Bronchial epithelial cell (primary cell): ENCODE measurements at regions not wholly inside any gene's neighbourhood (a gene's known extent, or its start where the extent isn't known, plus 50 kb on each side); places are given as distances from the start of the nearest gene placed in this dataset.

ENCODE experiments used
- DNase-seq: peaks from one replicate; pipeline ENCODE4 v3.0.0-alpha.2; 2010; ENCODE audit warnings: low read depth
- FAIRE-seq: peaks from 2 replicates; lab custom pipeline; 2011; peaks lifted over from hg19 to GRCh38; lab: Jason Lieb, UNC
- H3K27me3 ChIP-seq: 2 replicates; pipeline ENCODE4 v1.5.1; 2011; ENCODE audit warnings: low read length; ENCODE audit not compliant: control insufficient read depth, insufficient read depth
- H3K36me3 ChIP-seq: 2 replicates; pipeline ENCODE4 v1.5.1; 2011; ENCODE audit warnings: low read length; ENCODE audit not compliant: control insufficient read depth, insufficient read depth
- H3K4me3 ChIP-seq: 2 replicates; pipeline ENCODE4 v1.5.1; 2011; ENCODE audit warnings: mild to moderate bottlenecking, low read depth, low read length, control low read depth
- TF ChIP-seq, protein P1 (sequence below): IDR thresholded peaks from 2 replicates; pipeline ENCODE4 v1.5.1; 2011; ENCODE audit warnings: mild to moderate bottlenecking, moderate library complexity, low read length, control low read depth, inconsistent platforms; ENCODE audit not compliant: insufficient read depth, severe bottlenecking

DNA sequence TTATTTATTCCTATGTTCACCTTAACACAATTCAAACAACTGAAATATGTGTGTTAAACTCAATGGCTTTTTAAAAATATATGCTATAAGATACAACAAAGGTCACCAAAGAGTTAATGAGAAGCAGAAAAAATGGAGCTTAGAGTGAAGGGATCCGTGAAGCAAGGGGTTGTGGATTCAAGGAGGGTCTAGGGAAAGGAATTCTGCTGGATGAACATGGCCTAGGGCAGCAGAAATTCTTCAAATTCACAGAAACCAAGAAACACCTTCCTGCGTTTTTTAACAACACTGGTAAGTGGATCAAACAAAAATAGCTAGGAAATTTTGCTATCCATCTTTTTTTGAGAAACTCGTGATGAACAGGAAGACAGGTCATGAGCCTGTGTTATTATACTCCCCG lies 59.3 kb upstream of the PLSCR5 start:
- FAIRE-seq (no peak), DNase-seq (no peak)
- H3K4me3 ChIP-seq, result no peak overlapping the region
- TF ChIP-seq, protein P1, sequence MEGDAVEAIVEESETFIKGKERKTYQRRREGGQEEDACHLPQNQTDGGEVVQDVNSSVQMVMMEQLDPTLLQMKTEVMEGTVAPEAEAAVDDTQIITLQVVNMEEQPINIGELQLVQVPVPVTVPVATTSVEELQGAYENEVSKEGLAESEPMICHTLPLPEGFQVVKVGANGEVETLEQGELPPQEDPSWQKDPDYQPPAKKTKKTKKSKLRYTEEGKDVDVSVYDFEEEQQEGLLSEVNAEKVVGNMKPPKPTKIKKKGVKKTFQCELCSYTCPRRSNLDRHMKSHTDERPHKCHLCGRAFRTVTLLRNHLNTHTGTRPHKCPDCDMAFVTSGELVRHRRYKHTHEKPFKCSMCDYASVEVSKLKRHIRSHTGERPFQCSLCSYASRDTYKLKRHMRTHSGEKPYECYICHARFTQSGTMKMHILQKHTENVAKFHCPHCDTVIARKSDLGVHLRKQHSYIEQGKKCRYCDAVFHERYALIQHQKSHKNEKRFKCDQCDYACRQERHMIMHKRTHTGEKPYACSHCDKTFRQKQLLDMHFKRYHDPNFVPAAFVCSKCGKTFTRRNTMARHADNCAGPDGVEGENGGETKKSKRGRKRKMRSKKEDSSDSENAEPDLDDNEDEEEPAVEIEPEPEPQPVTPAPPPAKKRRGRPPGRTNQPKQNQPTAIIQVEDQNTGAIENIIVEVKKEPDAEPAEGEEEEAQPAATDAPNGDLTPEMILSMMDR, result no peak
- no peaks in the 10 kb centered on the region for H3K36me3 ChIP-seq
- no peaks in the 10 kb centered on the region for H3K27me3 ChIP-seq

DNA sequence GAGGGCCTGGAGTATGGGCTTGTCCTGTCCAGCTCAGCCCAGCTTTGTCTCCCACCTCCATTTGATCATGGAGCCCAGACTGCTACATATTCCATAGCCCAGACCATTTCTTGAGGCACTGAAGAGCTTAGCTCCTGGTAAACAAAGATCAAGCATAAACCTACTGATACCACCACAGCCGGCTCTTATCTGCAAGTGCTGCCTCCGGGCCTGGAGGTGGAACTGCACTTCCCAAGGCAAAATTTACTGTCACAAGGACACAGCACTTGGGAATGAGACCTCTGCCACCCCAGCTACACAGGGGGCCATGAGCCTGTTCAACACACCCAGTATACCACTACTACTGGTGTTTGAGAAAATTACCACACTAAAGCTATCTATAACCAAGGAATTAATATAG lies 53.7 kb upstream of the PLSCR5 start:
- DNase-seq (no peak), FAIRE-seq (no peak)
- TF ChIP-seq, protein P1, result no peak
- H3K27me3 ChIP-seq, result no peaks in the 10 kb centered on the region
- no peaks in the 10 kb centered on the region for H3K36me3 ChIP-seq
- H3K4me3 ChIP-seq, result no peak overlapping the region

DNA sequence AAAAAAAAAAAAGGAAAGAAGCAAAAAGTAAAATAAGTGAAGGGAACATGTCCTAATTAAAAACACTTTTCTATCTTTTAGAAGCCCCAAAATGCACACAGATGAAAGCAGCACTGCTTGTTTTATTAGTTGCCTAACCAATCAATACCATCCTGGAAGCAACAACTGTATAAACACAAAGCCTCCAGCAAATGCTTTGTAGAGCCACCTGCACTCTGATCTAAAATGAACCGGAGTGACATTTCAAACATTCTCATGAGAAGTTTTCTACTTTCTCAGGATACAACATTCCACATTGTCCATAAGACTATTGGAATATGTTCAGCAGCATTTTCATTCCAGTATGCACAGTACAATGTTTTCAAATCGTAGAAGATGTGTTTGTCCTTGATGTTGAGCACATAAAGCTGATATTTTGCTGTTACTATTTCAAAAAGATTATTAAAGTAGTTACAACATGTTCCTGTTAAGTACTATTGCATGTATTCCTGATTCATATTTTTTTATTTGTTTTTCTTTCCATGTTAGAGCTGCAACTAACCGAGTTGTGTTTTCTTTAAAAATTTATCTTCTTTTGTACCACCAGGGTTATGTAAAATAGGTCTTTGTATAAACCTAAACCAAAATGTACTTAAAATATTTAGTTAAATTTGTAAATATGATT lies 50.3 kb upstream of the PLSCR5 start:
- FAIRE-seq, result no peak
- Histone ChIP-seq H3K36me3 (no peaks in the 10 kb centered on the region), H3K4me3 (no peak overlapping the region), H3K27me3 (no peaks in the 10 kb centered on the region)
- TF ChIP-seq, protein P1, result no peak
- no peak for DNase-seq
